ENCODE measurements at regions not wholly inside any gene's neighbourhood (a gene's known extent, or its start where the extent isn't known, plus 50 kb on each side); places are given as distances from the start of the nearest gene placed in this dataset.

- no peak for TF ChIP-seq CTCF (conservative IDR thresholded peaks at IDR 0.05; ENCODE audit: low read length)
- no peak overlapping the region for H3K4me3 ChIP-seq (ENCODE audit: low read length)
- no peak for DNase-seq (ENCODE audit: low read depth)
Observed at GRCh38 chr1:36722871-36723270, 240.2 kb upstream of the CSF3R start.

- TF ChIP-seq CTCF (conservative IDR thresholded peaks at IDR 0.05; ENCODE audit: low read length), result no peak
- no peak overlapping the region for H3K4me3 ChIP-seq (ENCODE audit: low read length)
- DNase-seq (ENCODE audit: low read depth), result no peak
Observed at GRCh38 chr1:36721261-36721660, 238.5 kb upstream of the CSF3R start.

- TF ChIP-seq CTCF (conservative IDR thresholded peaks at IDR 0.05; ENCODE audit: low read length), result no peak
- H3K4me3 ChIP-seq (ENCODE audit: low read length), result no peak overlapping the region
- DNase-seq (ENCODE audit: low read depth), result no peak
Observed at GRCh38 chr1:36717431-36717830, 234.7 kb upstream of the CSF3R start.

DNA sequence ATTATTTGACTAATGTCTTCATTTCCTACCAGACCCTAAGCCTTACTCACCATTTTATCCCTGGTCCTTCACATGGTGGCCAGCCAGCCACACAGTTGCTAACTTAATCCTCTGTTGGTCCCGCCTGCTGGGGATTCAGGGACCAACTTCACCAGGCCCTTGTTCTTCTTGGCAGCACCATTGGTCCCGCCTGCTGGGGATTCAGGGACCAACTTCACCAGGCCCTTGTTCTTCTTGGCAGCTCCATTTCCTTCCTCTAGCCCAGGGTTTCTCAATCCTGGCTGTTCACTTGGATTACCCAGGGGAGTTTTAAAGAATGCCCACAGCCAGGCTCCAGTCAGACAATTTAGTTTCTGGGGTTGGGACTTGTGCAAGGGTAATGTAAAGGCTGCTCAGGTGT is 233.1 kb upstream of the CSF3R start:
- no peak overlapping the region for H3K4me3 ChIP-seq (ENCODE audit: low read length)
- no peak for TF ChIP-seq CTCF (conservative IDR thresholded peaks at IDR 0.05; ENCODE audit: low read length)
- no peak for DNase-seq (ENCODE audit: low read depth)

DNA sequence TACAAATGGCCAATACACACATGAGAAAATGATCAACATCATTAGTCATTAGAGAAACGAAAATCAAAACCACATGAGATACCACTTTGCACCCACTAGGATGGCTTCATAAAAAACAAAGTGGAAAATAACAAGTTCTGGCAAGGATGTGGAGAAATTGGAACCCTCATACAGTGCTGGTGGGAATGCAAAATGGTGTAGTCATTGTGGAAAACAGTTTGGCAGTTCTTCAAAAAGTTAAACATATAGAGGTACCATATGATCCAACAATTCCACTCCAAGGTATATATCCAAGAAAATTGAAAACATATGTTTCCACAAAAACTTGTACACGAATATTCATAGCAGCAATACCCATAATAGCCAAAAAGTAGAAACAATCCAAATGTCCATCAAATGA is 231.6 kb upstream of the CSF3R start:
- no peak overlapping the region for H3K4me3 ChIP-seq (ENCODE audit: low read length)
- no peak for TF ChIP-seq CTCF (conservative IDR thresholded peaks at IDR 0.05; ENCODE audit: low read length)
- no peak for DNase-seq (ENCODE audit: low read depth)

GRCh38 chr1:36711480-36711879 is 228.8 kb upstream of the CSF3R start:
- DNase-seq (ENCODE audit: low read depth), result no peak
- TF ChIP-seq CTCF (conservative IDR thresholded peaks at IDR 0.05; ENCODE audit: low read length), result no peak
- H3K4me3 ChIP-seq (ENCODE audit: low read length), result no peak overlapping the region

DNA sequence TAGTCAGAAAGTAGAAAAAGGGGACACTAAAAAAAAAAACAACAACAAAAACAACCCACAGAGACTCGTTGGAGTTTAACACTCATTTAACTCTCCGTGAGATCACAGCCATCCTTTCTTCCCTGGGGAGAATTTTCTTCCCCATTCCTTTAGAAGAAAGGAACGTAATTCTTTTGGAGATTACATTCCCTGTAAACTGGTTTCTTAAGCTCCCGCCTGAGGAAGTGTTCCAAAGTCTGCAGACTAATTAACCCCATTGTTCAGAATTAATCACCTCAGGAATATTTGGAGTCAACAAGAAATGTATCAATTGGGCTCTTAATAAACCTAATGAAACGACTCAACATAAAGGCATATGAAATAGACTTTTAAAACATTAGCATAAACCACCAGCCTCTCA is 228.2 kb upstream of the CSF3R start:
- no peak overlapping the region for H3K4me3 ChIP-seq (ENCODE audit: low read length)

More for the DNA sequence above, 228.2 kb upstream of the CSF3R start:
- DNase-seq (ENCODE audit: low read depth), result no peak
- TF ChIP-seq CTCF (conservative IDR thresholded peaks at IDR 0.05; ENCODE audit: low read length), result no peak
